ENCODE measurements at regions not wholly inside any gene's neighbourhood (a gene's known extent, or its start where the extent isn't known, plus 50 kb on each side); places are given as distances from the start of the nearest gene placed in this dataset.

DNA sequence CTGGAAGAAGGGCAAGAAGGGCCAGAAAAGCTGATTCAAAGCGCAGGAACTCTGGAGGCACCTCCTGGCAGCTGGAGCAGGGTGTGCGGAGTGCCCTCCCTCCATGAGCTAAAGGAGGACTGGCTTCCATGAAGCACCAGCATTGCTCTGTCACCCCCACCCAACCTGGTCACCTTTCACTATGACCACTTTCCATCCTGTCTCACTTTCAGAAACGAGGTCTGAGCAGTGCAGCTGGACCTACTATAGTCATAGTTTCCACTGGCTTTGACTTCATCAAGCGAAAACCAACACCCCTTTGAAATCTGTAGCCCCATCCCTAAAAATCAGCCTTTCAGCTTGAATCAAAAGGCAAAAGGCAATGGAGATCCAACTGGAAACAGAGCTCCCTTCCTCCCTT, 84.8 kb upstream of the CACNA1E start:
- peak; percentile 96 for FAIRE-seq
- peak; percentile 30 for DNase-seq (ENCODE audit: insufficient read length, low spot score)
- TF ChIP-seq POU2F2 (IDR thresholded peaks at IDR 0.05; ENCODE audit: low read depth, low read length): no peak
- no peak for TF ChIP-seq PAX5 (IDR thresholded peaks at IDR 0.05; ENCODE audit: insufficient read depth, low read length, severe bottlenecking)
- no peak for TF ChIP-seq POLR2A (IDR thresholded peaks at IDR 0.05; ENCODE audit: low read depth, low read length)
- no peak for TF ChIP-seq TAF1 (IDR thresholded peaks at IDR 0.05; ENCODE audit: low read depth, low read length)

DNA sequence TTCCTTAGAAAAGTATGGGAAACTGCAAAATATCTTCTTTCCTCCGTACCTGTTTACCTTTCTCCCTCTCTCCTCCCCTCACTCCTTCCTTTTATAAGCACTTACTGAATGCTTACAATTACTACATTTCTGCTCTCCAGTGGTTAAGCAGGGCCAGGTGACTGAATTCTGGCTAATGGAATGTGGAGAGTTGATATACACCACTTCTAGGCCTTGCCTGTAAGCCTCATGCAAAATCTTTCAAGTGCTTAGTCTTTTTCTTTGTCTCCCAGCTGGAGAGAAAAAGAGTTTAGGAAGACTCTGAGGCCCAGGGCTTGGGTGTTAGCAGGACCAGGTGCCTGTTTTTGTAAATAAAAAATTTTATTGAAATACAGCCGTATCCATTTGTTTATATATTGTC, 77.7 kb upstream of the CACNA1E start:
- DNase-seq (ENCODE audit: insufficient read length, low spot score) (no peak), FAIRE-seq (no peak)
- TF ChIP-seq POLR2A (IDR thresholded peaks at IDR 0.05; ENCODE audit: low read depth, low read length) (no peak), POU2F2 (IDR thresholded peaks at IDR 0.05; ENCODE audit: low read depth, low read length) (no peak), POLR2AphosphoS5 (IDR thresholded peaks at IDR 0.05; ENCODE audit: low read depth, low read length) (no peak)

DNA sequence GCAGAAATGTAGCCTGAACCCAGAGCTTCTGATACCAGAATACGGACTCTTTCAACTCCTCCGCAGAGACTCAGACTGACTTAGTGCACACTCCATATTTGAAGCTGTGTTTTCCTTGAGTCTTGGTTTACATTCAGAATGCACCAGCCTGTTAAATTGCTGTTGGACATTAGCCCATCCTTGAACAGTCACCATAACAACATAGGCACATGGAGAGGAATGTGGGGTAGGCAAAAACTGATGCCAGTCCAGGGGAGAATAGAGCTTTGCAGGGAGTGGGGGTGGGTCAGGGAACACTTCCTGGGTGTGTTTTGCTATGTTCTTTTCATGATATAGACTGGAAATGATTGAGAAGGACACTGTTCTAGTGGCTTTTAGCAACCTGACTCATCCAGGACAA, 76.3 kb upstream of the CACNA1E start:
- DNase-seq (ENCODE audit: insufficient read length, low spot score): no peak
- no peak for FAIRE-seq
- TF ChIP-seq PAX5 (IDR thresholded peaks at IDR 0.05; ENCODE audit: insufficient read depth, low read length, severe bottlenecking) (no peak), POU2F2 (IDR thresholded peaks at IDR 0.05; ENCODE audit: low read depth, low read length) (no peak), TAF1 (IDR thresholded peaks at IDR 0.05; ENCODE audit: low read depth, low read length) (no peak)

DNA sequence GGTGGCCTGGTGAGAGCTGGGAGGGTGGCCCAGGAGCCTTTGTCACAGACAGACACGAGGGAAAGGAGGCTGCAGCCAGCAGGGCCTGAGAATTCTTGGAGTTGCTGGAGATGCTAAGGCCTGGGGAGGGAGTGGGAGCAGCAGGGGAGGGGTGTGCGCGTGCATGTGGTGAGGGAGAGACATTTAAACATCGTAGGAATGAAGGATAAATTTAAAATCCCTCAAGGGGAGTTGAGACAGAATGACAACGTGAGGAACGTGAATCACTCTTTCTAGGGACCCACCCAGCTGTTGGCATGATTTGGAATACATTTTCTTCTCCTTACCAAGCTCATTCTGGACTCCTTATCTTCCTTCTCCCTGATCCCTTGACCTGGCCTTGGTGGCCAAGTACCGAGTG, 73.3 kb upstream of the CACNA1E start:
- TF ChIP-seq POU2F2 (IDR thresholded peaks at IDR 0.05; ENCODE audit: low read depth, low read length) (no peak), PAX5 (IDR thresholded peaks at IDR 0.05; ENCODE audit: insufficient read depth, low read length, severe bottlenecking) (no peak), POLR2AphosphoS5 (IDR thresholded peaks at IDR 0.05; ENCODE audit: low read depth, low read length) (no peak), SPI1 (IDR thresholded peaks at IDR 0.05; ENCODE audit: low read depth, low read length) (no peak), TAF1 (IDR thresholded peaks at IDR 0.05; ENCODE audit: low read depth, low read length) (no peak), POLR2A (IDR thresholded peaks at IDR 0.05; ENCODE audit: low read depth, low read length) (no peak)
- FAIRE-seq (no peak), DNase-seq (ENCODE audit: insufficient read length, low spot score) (no peak)

DNA sequence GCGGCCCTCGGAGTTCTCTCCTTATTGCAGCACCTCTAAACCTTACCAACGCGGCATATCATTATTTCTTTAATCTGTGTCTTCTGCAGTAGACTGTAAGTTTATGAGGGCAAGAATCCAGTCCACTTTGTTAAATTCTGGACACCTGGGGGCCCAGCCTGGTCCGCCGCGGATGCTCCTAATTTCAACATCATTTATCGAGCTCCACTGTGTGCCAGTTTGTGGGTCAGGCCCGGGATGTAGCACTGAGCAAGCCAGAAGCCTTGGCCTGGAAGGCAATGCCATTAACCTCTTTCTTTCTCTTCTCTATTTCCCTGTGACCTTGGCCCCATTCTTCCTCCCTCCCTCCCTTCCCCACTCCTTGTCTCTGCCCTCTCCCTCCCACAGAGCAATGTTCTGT, 70.6 kb upstream of the CACNA1E start:
- FAIRE-seq (no peak), DNase-seq (ENCODE audit: insufficient read length, low spot score) (no peak)
- no peak for TF ChIP-seq TAF1 (IDR thresholded peaks at IDR 0.05; ENCODE audit: low read depth, low read length)
- no peak for TF ChIP-seq POLR2A (IDR thresholded peaks at IDR 0.05; ENCODE audit: low read depth, low read length)
- TF ChIP-seq POLR2AphosphoS5 (IDR thresholded peaks at IDR 0.05; ENCODE audit: low read depth, low read length): no peak
- TF ChIP-seq SPI1 (IDR thresholded peaks at IDR 0.05; ENCODE audit: low read depth, low read length): no peak
- no peak for TF ChIP-seq POU2F2 (IDR thresholded peaks at IDR 0.05; ENCODE audit: low read depth, low read length)
- TF ChIP-seq PAX5 (IDR thresholded peaks at IDR 0.05; ENCODE audit: insufficient read depth, low read length, severe bottlenecking): no peak

DNA sequence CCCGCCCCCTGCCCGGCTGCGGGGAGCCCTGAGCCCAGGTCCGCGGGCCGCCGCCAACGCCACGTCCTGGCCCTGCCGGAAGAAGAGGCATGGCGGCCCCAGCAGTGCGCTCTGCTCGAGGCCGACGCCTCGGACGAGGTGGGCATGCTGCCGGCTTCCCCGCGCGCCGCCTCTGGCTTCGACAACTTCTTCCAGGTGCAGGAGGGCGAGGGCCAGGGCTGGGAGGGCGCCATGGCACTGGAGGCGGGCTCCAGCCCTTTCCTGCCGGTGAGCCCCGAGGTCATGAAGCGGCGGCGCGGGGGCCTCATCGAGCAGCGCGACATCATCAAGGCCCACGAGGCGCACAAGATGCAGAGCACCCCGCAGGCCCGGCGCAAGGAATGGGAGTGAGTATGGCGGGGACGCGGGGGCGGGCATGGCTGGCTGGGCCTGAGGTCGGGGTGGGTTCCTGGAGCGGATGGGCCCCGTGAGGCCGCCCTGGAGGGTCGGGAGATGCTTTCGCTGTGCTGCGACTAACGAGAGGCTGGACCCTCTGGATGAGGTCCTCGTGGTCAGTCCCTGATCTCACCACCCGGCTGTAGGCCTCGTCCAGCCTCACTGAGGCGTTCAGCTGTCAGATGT, 70.0 kb upstream of the CACNA1E start:
- FAIRE-seq (no peak), DNase-seq (ENCODE audit: insufficient read length, low spot score) (no peak)
- TF ChIP-seq POLR2AphosphoS5 (IDR thresholded peaks at IDR 0.05; ENCODE audit: low read depth, low read length) (no peak), TAF1 (IDR thresholded peaks at IDR 0.05; ENCODE audit: low read depth, low read length) (no peak), PAX5 (IDR thresholded peaks at IDR 0.05; ENCODE audit: insufficient read depth, low read length, severe bottlenecking) (no peak), POLR2A (IDR thresholded peaks at IDR 0.05; ENCODE audit: low read depth, low read length) (no peak)

DNA sequence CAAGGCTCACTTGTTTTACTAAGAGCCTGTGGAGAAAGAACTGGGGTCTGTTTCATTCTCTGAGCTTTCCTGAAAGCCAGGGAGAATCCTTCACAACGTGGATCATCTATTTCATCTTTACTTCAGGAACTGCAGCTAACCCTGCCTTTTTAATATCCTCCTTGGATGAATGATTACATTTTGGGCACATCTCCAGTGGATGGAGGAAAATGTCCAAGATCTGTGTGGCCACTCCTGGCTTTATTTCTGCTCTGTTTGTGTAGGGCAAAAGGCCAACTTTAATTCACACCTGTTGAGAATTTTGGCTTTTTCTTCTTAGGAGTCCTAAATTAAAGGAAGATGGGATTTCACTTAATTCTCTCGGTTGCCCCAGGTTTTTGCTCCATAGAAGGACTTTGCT, 69.5 kb upstream of the CACNA1E start:
- FAIRE-seq: no peak
- TF ChIP-seq POLR2AphosphoS5 (IDR thresholded peaks at IDR 0.05; ENCODE audit: low read depth, low read length) (no peak), TAF1 (IDR thresholded peaks at IDR 0.05; ENCODE audit: low read depth, low read length) (no peak), POU2F2 (IDR thresholded peaks at IDR 0.05; ENCODE audit: low read depth, low read length) (no peak), SPI1 (IDR thresholded peaks at IDR 0.05; ENCODE audit: low read depth, low read length) (no peak), POLR2A (IDR thresholded peaks at IDR 0.05; ENCODE audit: low read depth, low read length) (no peak), PAX5 (IDR thresholded peaks at IDR 0.05; ENCODE audit: insufficient read depth, low read length, severe bottlenecking) (no peak)
- DNase-seq (ENCODE audit: insufficient read length, low spot score): no peak

DNA sequence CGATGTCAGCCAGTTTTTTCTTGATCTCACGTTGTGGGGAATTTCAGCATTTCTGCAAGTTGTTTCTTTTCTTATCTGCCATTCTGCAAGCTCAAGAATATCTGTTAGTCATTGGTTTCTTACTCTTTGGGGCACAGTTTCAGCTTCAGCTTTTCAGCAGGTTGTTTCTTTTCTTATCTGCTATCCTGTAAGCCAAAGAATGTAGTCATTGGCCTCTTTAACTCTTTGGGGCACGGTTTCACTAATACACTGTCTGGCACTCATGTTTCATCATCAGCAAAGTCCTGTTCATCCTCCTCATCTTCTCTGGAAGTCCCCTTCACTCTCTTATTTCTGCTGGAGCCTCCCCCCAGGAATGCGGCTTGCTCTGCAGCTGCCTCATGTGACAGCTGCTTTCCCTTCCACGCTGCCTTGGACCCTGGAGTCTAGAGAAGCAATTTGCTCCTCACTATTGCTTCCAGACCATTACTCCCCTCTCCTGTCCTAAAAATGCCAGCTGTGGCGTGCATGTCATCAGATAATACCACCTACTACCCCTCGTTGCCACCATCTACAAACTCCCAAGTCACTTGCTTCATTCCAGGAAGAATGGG, 67.0 kb upstream of the CACNA1E start:
- FAIRE-seq (no peak), DNase-seq (ENCODE audit: insufficient read length, low spot score) (no peak)
- no peak for TF ChIP-seq POLR2A (IDR thresholded peaks at IDR 0.05; ENCODE audit: low read depth, low read length)
- no peak for TF ChIP-seq SPI1 (IDR thresholded peaks at IDR 0.05; ENCODE audit: low read depth, low read length)
- TF ChIP-seq POLR2AphosphoS5 (IDR thresholded peaks at IDR 0.05; ENCODE audit: low read depth, low read length): no peak
- TF ChIP-seq TAF1 (IDR thresholded peaks at IDR 0.05; ENCODE audit: low read depth, low read length): no peak
- TF ChIP-seq PAX5 (IDR thresholded peaks at IDR 0.05; ENCODE audit: insufficient read depth, low read length, severe bottlenecking): no peak
- TF ChIP-seq POU2F2 (IDR thresholded peaks at IDR 0.05; ENCODE audit: low read depth, low read length): no peak

DNA sequence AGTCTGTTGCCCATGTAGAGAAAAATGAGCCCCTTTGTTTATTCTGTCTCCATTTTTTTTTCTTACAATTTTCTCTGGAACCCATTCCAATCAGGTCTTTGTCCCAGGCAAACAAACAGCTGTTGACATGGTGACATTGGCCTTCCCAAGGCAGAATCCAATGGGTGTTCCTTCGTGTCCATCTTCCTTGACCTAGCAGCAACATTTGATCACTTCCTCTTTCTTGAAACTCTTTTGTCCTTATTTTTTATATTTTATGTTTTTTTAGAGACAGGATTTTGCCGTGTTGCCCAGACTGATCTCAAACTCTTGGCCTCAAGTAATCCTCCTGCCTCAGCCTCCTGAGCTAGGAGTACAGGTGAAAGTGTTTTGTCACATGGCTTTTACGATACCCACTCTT, 65.4 kb upstream of the CACNA1E start:
- DNase-seq (ENCODE audit: insufficient read length, low spot score) (no peak), FAIRE-seq (no peak)
- peak; percentile 65 for TF ChIP-seq SPI1 (IDR thresholded peaks at IDR 0.05; ENCODE audit: low read depth, low read length)
- TF ChIP-seq TAF1 (IDR thresholded peaks at IDR 0.05; ENCODE audit: low read depth, low read length): no peak
- TF ChIP-seq POLR2A (IDR thresholded peaks at IDR 0.05; ENCODE audit: low read depth, low read length): no peak
- no peak for TF ChIP-seq PAX5 (IDR thresholded peaks at IDR 0.05; ENCODE audit: insufficient read depth, low read length, severe bottlenecking)

DNA sequence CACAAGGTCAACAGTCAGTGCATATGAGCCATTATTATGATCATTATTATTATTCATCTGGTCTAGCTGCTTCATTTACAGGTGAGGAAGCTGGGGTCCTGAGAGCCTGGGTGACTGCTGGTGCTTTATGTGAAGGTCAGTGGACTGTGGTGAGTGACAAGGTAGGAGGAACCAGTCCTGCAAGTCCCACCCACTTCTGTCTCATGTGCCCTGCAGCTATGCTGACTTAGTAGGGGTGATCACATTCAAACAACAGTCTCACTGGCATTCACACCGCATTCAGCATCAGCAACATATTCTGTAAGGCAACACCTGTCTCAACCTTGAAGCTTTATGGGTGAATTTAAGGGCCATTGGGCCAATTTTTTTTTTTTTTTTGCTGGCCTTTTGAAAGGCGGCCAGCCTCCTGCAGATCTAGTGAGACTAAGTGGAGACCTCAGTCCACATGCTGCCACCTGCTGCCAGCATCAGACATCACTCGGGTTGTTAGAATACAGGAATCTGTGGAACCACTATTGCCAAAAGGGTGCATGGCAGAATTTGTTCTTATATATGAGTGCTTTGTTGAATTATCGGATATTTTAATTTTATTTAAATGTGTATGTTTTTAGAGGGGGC, 59.9 kb upstream of the CACNA1E start:
- FAIRE-seq: peak; percentile 61
- TF ChIP-seq POU2F2 (IDR thresholded peaks at IDR 0.05; ENCODE audit: low read depth, low read length) (no peak), PAX5 (IDR thresholded peaks at IDR 0.05; ENCODE audit: insufficient read depth, low read length, severe bottlenecking) (no peak), POLR2A (IDR thresholded peaks at IDR 0.05; ENCODE audit: low read depth, low read length) (no peak), SPI1 (IDR thresholded peaks at IDR 0.05; ENCODE audit: low read depth, low read length) (no peak), TAF1 (IDR thresholded peaks at IDR 0.05; ENCODE audit: low read depth, low read length) (no peak), POLR2AphosphoS5 (IDR thresholded peaks at IDR 0.05; ENCODE audit: low read depth, low read length) (no peak)
- DNase-seq (ENCODE audit: insufficient read length, low spot score): no peak

Data from GM12891 (cell line).